HepG2 (cell line): ENCODE measurements at regions not wholly inside any gene's neighbourhood (a gene's known extent, or its start where the extent isn't known, plus 50 kb on each side); places are given as distances from the start of the nearest gene placed in this dataset.

Source experiments
- ATAC-seq: fragments of 200-7000 bp; cut with Tn5 transposase; 3 replicates; pipeline ENCODE4 v1.9.1; 2020; ENCODE audit warnings: mild to moderate bottlenecking, moderate library complexity
- BruUV-seq: library from RNA; stranded (reverse); fragments of 400-500 nt; replicated peaks from 2 replicates; lab custom pipeline; 2021; lab: Mats Ljungman, UMichigan
- CTCF ChIA-PET: fragments of 300-600 bp; formaldehyde crosslinking; extraction: SDS; loops from one replicate; lab custom pipeline; 2021; ENCODE audit warnings: low total read pairs, inconsistent platforms, low intra/inter-chr PET ratio; lab: Yijun Ruan, JAX
- POLR2A ChIA-PET: fragments of 350-600 bp; sonication (Branson Sonifier 250); formaldehyde crosslinking; loops from one replicate; lab custom pipeline; 2020; ENCODE audit warnings: antibody characterized with exemption, inconsistent platforms; lab: Yijun Ruan, JAX
- DNase-seq: peaks from one replicate; pipeline ENCODE4 v3.0.0-alpha.2; 2015; ENCODE audit warnings: low spot score
- FAIRE-seq: peaks from 3 replicates; lab custom pipeline; 2011; peaks lifted over from hg19 to GRCh38; lab: Jason Lieb, UNC
- H2AFZ ChIP-seq: one replicate; pipeline ENCODE4 v1.6.1; 2011; ENCODE audit warnings: low read length, inconsistent platforms
- H3K27ac ChIP-seq: fragments of 300-600 bp; 3 replicates; pipeline ENCODE4 v1.8.0; 2011; ENCODE audit warnings: mixed run types, mild to moderate bottlenecking, mixed read lengths, low read length, inconsistent platforms; ENCODE audit not compliant: insufficient read depth; ENCODE audit errors: extremely low read length
- H3K27me3 ChIP-seq, 2 experiments: fragments of 200-600 bp in 1 of 2; 2 replicates in 1 of 2; 3 replicates in 1 of 2; pipeline versions ENCODE4 v1.6.0 to v1.8.0; 2011; ENCODE audit warnings: low read length in 2 of 2, mild to moderate bottlenecking in 2 of 2, moderate library complexity in 2 of 2, inconsistent platforms in 1 of 2; ENCODE audit not compliant: insufficient read depth in 2 of 2, control insufficient read depth in 1 of 2
- H3K36me3 ChIP-seq, 2 experiments: fragments of 200-600 bp in 1 of 2; replicated peaks in 1 of 2; 2 replicates in 1 of 2; 3 replicates in 1 of 2; pipeline versions ENCODE4 v1.5.1 to v1.8.0; 2011; ENCODE audit warnings: low read length in 2 of 2, inconsistent platforms in 1 of 2; ENCODE audit not compliant: insufficient read depth in 2 of 2, control insufficient read depth in 1 of 2
- H3K4me1 ChIP-seq: 2 replicates; pipeline ENCODE4 v1.5.1; 2012; ENCODE audit warnings: low read length, inconsistent platforms; ENCODE audit not compliant: insufficient read depth
- H3K4me2 ChIP-seq: 2 replicates; pipeline ENCODE4 v1.6.0; 2011; ENCODE audit warnings: low read depth, low read length, inconsistent platforms
- H3K4me3 ChIP-seq, 3 experiments: fragments of 200-600 bp in 1 of 3; sonication (generic), shearing (Covaris generic) in 1 of 3; replicated peaks in 1 of 3; 2 replicates each; pipeline ENCODE4 v1.5.1; 2011 to 2016; ENCODE audit warnings: low read length in 3 of 3, inconsistent platforms in 2 of 3, low read depth in 2 of 3, mild to moderate bottlenecking in 2 of 3, control low read depth in 1 of 3, mixed read lengths in 1 of 3; ENCODE audit not compliant: insufficient read depth in 1 of 3
- H3K79me2 ChIP-seq: one replicate; pipeline ENCODE4 v1.6.1; 2011; ENCODE audit warnings: low read length, inconsistent platforms; ENCODE audit not compliant: insufficient read depth
- H3K9ac ChIP-seq: 2 replicates; pipeline ENCODE4 v1.6.0; 2011; ENCODE audit warnings: mild to moderate bottlenecking, low read depth, low read length, inconsistent platforms; ENCODE audit not compliant: insufficient read depth
- H3K9me3 ChIP-seq: 2 replicates; pipeline ENCODE4 v1.5.1; 2012; ENCODE audit warnings: mild to moderate bottlenecking, low read length
- H4K20me1 ChIP-seq: 2 replicates; pipeline ENCODE4 v1.6.0; 2011; ENCODE audit warnings: inconsistent platforms, mild to moderate bottlenecking, low read length, moderate library complexity; ENCODE audit not compliant: insufficient read depth
- HOXA9 ChIP-seq: sonication (generic); formaldehyde crosslinking; IDR thresholded peaks from 2 replicates; pipeline ENCODE4 v1.8.1; 2022; ENCODE audit warnings: missing genetic modification reagents, mild to moderate bottlenecking, moderate library complexity, borderline replicate concordance
- MAFF ChIP-seq: IDR thresholded peaks from 2 replicates; pipeline ENCODE4 v1.6.1; 2011; ENCODE audit warnings: low read depth, low read length, improper control_type of control experiment
- MAFK ChIP-seq, 2 experiments: IDR thresholded peaks in 1 of 2; conservative IDR thresholded peaks in 1 of 2; 2 replicates each; pipeline ENCODE4 v1.6.1; 2011; ENCODE audit warnings: improper control_type of control experiment in 2 of 2, low read length in 2 of 2
- NFE2L1 ChIP-seq: sonication (generic); formaldehyde crosslinking; IDR thresholded peaks from 2 replicates; pipeline ENCODE4 v1.4.0; 2020; ENCODE audit warnings: missing genetic modification reagents, mild to moderate bottlenecking, borderline replicate concordance
- ZC3H13 ChIP-seq: sonication (generic); formaldehyde crosslinking; IDR thresholded peaks from 2 replicates; pipeline ENCODE4 v1.8.1; 2023; ENCODE audit warnings: mild to moderate bottlenecking, missing genetic modification reagents, moderate library complexity
- ZNF12 ChIP-seq: sonication (generic); formaldehyde crosslinking; IDR thresholded peaks from 2 replicates; pipeline ENCODE4 v1.5.0; 2020; ENCODE audit warnings: missing genetic modification reagents
- ZNF569 ChIP-seq: sonication (generic); formaldehyde crosslinking; IDR thresholded peaks from 2 replicates; pipeline ENCODE4 v1.5.0; 2020; ENCODE audit warnings: mild to moderate bottlenecking, missing genetic modification reagents, moderate library complexity, borderline replicate concordance
- ZNF670 ChIP-seq: sonication (generic); formaldehyde crosslinking; IDR thresholded peaks from 2 replicates; pipeline ENCODE4 v1.8.0; 2022; ENCODE audit warnings: mild to moderate bottlenecking, missing genetic modification reagents, borderline replicate concordance
- ZNF766 ChIP-seq: sonication (generic); formaldehyde crosslinking; IDR thresholded peaks from 2 replicates; pipeline ENCODE4 v1.5.0; 2020; ENCODE audit warnings: missing genetic modification reagents, borderline replicate concordance
- WGBS: methylation state at CpG from one replicate; pipeline ENCODE4 v1.1.6; 2017; ENCODE audit warnings: low lambda C conversion rate; 5-methylcytosine and 5-hydroxymethylcytosine counted together
- in situ Hi-C: cut with HindIII; loops from 2 replicates; pipeline ENCODE4 v1.10.0; 2017; ENCODE audit warnings: low pct_unique_long_range_greater_than_20kb; ENCODE audit not compliant: extremely low pct_ligation_motif_present
- intact Hi-C: fragments of 100-400 bp; cut with micrococcal nuclease; formaldehyde crosslinking; loops from one replicate; pipeline ENCODE4 v1.10.0; 2022; ENCODE audit not compliant: unreplicated experiment

DNA sequence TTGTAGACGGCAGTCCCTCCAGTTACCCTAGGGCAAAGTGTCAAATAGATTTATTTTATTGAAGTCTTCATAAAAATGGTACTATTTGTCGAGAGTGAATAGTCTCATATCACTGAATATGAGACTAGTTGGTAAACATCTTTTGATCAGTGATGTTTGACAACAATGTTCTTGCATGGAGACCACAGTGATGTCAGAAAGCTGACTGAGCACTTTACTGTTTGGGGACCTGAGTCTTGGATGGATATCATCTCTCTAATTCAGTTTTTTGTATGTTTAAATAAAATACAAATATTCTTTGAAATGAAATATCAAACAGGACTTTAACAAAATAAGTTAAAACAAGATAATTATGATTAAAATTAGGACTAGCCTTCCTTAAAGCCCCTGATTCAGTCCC, 1315.4 kb upstream of the NRXN1 start:
- H3K79me2 ChIP-seq: no peaks in the 10 kb centered on the region
- no TSS peak for BruUV-seq
- no peak overlapping the region for H2AFZ ChIP-seq
- ChIA-PET CTCF (no interaction called here), POLR2A (no interaction called here)
- no peaks in the 10 kb centered on the region for H3K27me3 ChIP-seq
- intact Hi-C loops (no loop called here), in situ Hi-C loops (no loop called here)
- H3K27ac ChIP-seq: no peak overlapping the region
- no peaks in the 10 kb centered on the region for H3K36me3 ChIP-seq
- no peak for DNase-seq
- ATAC-seq: no peak
- no peaks in the 10 kb centered on the region for H3K4me1 ChIP-seq
- no peak for FAIRE-seq
- no peak overlapping the region for H3K4me2 ChIP-seq
- no peak overlapping the region for H3K9ac ChIP-seq
- no peak overlapping the region for H3K4me3 ChIP-seq
- peak; percentile 70 to 74 for TF ChIP-seq MAFK (conservative IDR thresholded peaks at IDR 0.05 in 1 of 2, IDR thresholded peaks at IDR 0.05 in 1 of 2; ENCODE audit: low read length in 2 of 2)
- TF ChIP-seq ZNF12 (CRISPR knock-in tag): no peak
- no peak for TF ChIP-seq NFE2L1 (CRISPR knock-in tag)
- peak; percentile 56 for TF ChIP-seq MAFF
- peaks cover 47% of the 10 kb centered on the region for H3K9me3 ChIP-seq
- H4K20me1 ChIP-seq: no peaks in the 10 kb centered on the region
- 15% methylated on average over 2 of the region's 2 CpGs for WGBS

DNA sequence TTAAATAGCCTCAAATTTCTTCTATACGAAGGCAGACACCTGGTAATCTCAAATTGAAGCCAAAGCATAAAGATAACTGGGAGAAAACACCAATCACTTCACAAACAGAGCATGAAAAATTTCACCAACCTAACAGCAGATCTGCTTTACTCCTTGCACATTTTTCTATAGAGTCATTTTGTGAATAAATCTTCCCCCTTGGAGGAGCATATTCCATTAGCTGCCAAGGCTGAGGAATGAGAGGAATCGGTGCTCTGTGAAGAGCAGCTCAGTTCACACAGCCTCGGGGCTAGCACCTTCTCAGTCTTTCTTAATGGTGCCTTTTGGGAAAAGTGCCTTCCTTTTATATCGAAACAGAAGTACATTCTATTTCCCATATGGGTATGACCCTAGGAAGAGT, 1313.7 kb upstream of the NRXN1 start:
- FAIRE-seq: no peak
- ChIA-PET POLR2A (no interaction called here), CTCF (no interaction called here)
- Histone ChIP-seq H3K4me1 (no peaks in the 10 kb centered on the region), H3K27me3 (no peaks in the 10 kb centered on the region), H2AFZ (no peak overlapping the region), H3K27ac (no peak overlapping the region), H3K36me3 (no peaks in the 10 kb centered on the region), H4K20me1 (no peaks in the 10 kb centered on the region), H3K79me2 (no peaks in the 10 kb centered on the region), H3K4me2 (no peak overlapping the region), H3K4me3 (no peak overlapping the region), H3K9me3 (peaks cover 57% of the 10 kb centered on the region), H3K9ac (no peak overlapping the region)
- ATAC-seq: no peak
- in situ Hi-C loops (no loop called here), intact Hi-C loops (no loop called here)
- WGBS: 2% methylated on average over 4 of the region's 4 CpGs
- no peak for DNase-seq
- TF ChIP-seq ZNF569 (no peak), ZC3H13 (CRISPR knock-in tag) (no peak), HOXA9 (CRISPR knock-in tag) (no peak), ZNF670 (no peak), ZNF766 (CRISPR knock-in tag) (no peak)
- BruUV-seq: no TSS peak
